ENCODE measurements at regions not wholly inside any gene's neighbourhood (a gene's known extent, or its start where the extent isn't known, plus 50 kb on each side); places are given as distances from the start of the nearest gene placed in this dataset.
"Not testable (repeated sequence)": the region's sequence is repeated elsewhere in the genome, so short reads cannot be mapped to it uniquely, and the experiment has no call there.

DNA sequence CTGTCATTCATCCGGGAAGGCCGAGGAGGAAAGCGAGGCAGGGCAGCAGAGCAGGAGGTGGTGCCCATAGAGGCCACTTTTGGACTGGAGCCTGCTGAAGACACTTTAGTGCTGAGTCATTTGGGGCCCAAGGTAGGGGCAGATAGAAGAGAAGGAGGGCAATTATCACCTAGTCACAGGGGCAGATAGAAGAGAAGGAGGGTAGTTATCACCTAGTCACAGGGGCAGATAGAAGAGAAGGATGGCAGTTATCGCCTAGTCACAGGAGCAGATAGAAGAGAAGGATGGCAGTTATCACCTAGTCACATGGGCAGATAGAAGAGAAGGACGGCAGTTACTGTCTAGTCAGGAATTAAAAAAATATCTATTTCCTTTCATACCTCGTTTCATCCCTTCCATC, 1372.6 kb downstream of the FOXD4L5 start:
- DNase-seq (ENCODE audit: low spot score), result not testable (repeated sequence)

DNA sequence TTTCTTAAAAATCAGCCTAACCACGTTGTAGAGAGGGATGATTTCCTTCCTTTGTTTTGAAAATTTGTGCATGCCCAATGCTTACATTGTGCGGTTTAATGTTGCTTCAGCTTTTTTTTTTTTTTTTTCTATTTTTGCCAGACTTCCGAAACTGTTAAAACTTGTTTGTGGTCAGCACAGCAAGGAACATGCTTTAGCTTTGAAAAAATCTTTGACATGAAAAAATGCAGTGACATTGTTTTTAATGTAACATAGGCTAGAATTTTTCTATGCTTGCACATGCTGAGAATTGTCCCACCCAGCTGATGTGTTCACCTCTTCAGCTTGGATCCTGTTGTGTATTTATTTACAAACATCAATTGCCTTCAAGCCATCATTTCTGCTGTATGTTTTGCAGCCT, 1375.9 kb downstream of the FOXD4L5 start:
- DNase-seq (ENCODE audit: low spot score), result not testable (repeated sequence)

- not testable (repeated sequence) for DNase-seq (ENCODE audit: low spot score)
Measured at GRCh38 chr9:63899637-63900190, 1385.3 kb downstream of the FOXD4L5 start.

DNA sequence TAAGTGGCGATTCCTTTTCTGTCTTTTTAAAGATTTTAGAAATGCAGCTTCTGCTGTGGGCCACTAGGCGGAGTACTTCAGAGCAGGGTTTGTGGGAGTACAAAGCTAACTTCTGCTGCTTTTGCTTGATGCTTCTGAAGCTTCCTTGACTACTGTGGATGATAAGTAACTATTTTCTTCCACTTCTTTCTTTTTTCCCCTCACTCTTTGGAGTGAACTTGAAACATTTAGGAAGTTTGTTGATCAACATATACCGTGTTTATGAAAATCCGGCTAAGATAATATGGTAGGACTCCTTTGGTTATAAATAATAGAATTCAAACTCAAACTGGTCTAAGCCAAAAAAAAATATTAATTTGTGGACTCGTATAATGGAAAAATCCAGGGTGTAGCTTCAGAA, 1403.6 kb downstream of the FOXD4L5 start:
- not testable (repeated sequence) for DNase-seq (ENCODE audit: low spot score)

- not testable (repeated sequence) for DNase-seq (ENCODE audit: low spot score)
Measured at GRCh38 chr9:63876380-63876779, 1408.6 kb downstream of the FOXD4L5 start.

DNA sequence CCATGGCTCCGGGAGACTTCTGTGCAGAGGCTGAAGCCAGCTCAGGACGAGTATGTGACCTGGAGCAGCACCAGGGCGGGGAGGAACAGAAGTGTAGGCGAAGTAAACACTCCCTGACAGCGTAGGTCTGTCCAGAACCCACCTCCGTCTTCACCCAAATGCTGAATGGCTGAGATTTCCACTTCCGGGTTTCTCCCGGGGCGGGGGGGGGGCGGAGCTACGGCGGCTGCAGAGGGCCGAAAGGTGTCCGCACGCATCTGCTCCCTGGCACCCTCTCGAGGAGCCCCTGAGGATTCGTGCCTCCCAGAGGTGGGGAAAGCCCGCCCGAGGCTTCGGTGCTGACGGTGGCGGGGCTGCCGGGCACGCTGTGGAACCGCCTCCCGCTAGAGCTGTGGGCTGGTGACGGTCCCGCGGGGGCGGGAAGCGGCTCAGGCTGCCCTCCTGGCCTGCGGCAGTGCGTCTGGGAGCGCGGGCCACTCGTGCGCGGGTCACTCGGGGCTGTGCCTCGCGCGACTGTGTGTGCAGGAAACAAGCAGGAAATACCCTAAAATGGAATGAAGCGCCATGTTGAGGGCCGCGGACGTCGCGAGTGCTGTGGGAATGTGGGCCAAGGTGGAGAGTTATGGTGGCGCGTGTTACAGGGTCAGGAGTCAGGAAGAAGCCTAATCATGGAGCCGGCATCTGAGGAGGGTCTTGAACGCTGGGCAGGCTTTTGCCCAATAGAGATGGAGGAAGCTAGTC, 1425.4 kb downstream of the FOXD4L5 start:
- no peak for DNase-seq (ENCODE audit: low spot score)

DNA sequence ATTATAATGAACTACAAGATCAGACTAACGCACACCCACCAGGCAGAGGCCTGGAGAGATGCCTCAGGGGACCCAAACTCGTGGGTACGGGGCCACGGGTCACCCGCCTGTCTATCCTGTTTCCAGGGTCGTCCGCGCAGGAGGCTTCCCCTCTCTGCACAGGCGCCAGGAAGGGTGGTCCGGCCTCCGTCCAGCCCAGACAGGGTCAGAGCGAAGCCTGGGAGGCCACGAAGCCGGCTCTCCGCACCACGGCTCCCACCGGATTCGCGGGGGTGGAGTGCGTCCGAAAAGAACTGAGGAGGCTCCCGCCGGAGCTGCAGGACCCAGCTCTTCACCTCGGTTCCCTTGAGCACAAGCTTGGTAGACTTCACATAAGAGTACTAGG, 1425.9 kb downstream of the FOXD4L5 start:
- DNase-seq (ENCODE audit: low spot score), result not testable (repeated sequence)

GRCh38 chr9:63853140-63853751, 1431.8 kb downstream of the FOXD4L5 start:
- not testable (repeated sequence) for DNase-seq (ENCODE audit: low spot score)

DNA sequence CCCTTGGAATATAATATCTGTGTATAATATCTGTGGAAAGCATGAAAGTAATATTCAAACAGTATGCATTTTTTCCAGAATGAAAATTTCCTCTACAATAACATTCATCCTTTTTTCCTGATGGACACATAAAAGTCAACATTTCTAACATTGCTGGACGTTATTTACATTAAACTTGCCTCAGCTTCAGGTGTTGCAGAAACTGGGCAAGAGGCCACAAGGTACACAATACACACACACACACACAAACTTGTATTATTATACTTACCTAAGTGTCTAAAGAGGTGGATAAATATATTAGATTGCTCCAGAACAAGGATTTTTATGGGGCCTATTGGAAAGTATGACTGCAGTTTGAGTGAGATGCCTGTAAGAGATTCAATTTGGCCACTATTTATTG, 1460.2 kb downstream of the FOXD4L5 start:
- not testable (repeated sequence) for DNase-seq (ENCODE audit: low spot score)

- not testable (repeated sequence) for DNase-seq (ENCODE audit: low spot score)
Measured at GRCh38 chr9:63823375-63824201, 1461.4 kb downstream of the FOXD4L5 start.

DNA sequence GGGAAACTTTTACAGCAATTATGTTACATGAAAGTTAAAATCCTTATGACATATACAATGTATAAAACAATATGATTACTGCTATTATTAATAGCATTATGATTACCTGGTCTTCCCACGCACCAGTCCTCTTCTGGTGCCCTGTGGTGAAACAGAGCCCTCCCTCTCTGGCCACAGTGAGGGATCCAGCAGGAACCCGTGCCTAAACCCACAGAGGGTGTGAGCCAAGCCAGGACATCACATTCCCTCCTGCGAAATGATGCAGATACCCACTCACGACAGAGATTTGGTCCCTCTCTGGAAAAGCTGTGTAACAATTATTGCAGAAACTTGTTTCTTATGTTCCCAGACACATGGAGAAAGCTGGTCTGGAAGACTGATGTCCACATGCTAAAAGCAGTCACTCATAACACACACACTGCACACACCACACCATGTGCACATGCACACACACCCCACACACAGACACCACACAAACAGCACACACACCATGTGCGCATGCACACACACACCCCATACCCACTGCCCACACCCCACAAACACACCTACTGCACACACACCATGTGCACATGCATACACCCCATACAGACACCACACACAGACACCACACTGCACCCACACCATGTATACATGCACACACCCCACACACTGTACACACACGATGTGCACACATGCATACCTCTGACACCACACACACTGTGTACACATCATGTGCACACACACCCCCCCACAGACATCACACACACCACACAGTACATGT, 1462.2 kb downstream of the FOXD4L5 start:
- DNase-seq (ENCODE audit: low spot score), result not testable (repeated sequence)

DNA sequence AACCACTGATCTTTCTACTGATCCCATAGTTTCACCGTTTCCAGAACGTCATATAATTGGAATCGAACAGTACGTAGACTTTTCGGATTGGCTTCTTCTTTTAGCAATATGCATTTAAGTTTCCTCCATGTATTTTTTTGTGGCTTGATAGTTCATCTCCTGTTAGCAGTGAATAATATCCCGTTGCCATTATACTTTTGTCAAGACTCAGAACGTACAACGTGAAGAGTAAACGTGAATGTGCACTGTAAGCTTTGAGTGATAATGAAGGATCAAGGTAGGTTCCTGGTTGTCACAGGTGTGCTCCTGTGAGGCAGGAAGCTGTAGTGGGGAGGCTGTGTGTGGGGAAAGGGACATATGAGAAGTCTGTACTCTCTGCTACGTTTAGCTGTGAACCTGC, 1463.7 kb downstream of the FOXD4L5 start:
- DNase-seq (ENCODE audit: low spot score), result not testable (repeated sequence)

GRCh38 chr9:63820882-63821281, 1464.1 kb downstream of the FOXD4L5 start:
- DNase-seq (ENCODE audit: low spot score), result not testable (repeated sequence)

GRCh38 chr9:63820383-63820782, 1464.6 kb downstream of the FOXD4L5 start:
- not testable (repeated sequence) for DNase-seq (ENCODE audit: low spot score)

- no peak for DNase-seq (ENCODE audit: low spot score)
Measured at GRCh38 chr9:63817622-63818518, 1467.1 kb downstream of the FOXD4L5 start.

DNA sequence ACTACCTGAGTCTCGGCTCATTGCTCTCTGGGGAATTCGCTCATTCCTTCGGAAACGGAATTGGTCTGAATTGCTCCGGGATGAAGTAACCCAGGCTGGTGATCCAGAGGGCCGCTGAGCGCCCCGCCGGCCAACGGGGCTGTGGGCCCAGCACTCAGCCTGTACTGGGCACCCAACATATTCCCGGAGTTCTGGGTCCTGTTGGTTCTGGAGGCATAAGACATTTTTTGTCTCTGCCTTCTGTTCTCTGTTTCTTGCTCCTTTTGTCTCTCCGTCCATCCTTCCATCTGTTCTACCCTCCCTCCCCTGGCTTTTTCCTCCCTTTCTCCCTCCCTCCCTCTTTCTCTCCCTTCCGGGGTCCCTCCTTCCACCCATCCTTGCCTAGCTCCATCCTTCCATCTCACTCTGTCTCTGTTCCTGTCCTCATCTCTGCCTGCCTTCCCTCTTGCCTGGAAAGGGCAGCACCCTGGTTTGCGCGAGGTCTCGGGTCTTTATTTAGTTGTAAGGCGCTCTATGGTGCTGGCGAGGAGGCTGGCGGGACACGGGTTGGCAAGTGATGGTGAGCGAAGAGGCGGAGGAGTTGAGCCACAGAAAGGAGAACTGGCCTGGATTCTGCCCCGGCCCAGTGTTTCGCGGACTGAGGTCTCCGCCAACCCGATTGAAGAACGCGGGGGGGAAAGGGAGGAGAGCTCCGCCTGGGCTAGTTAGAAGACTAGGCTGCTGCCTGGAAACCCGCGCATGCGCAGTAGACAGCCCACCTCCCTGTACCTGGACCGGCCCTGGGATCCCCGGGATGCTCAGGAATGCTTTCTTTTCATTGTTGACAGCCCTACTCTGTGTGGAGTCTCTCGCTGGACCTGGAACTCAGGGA, 1468.0 kb downstream of the FOXD4L5 start:
- DNase-seq (ENCODE audit: low spot score), result peak; percentile 88

DNA sequence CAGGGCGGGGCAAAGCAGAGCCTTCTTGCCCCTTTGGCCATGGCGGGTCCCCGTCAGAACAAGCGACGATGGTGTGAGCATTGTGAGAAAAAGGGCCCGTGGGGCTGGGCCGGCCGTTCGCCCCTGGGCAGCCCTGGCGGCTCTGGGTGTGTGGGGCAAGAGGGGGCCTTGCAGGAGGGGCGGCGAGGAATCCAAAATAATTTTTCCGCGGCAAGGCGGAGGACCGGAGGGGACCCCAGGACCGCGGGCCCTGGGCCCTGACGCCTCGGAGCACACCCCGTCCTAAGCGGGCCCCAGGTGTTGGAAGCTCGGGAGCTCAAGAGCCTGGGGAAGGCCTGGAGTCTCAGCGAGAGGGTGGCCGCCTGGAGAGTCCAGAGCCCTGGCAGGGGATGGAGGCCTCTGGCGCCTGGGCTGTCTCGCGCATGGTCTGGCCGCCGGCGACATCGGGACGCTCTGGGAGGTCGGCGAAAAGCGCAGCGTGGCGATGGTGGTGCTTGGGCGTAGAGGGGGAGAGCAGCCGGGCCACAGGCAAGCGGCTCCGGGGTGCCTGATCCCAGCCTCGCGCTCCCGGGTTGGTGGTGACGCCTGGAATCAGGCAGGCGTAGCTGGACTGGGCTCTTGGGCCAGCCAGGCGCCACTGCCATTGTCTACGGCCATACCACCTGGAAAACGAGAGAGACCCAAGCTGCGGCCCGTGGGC, 1469.9 kb downstream of the FOXD4L5 start:
- DNase-seq (ENCODE audit: low spot score), result not testable (repeated sequence)

DNA sequence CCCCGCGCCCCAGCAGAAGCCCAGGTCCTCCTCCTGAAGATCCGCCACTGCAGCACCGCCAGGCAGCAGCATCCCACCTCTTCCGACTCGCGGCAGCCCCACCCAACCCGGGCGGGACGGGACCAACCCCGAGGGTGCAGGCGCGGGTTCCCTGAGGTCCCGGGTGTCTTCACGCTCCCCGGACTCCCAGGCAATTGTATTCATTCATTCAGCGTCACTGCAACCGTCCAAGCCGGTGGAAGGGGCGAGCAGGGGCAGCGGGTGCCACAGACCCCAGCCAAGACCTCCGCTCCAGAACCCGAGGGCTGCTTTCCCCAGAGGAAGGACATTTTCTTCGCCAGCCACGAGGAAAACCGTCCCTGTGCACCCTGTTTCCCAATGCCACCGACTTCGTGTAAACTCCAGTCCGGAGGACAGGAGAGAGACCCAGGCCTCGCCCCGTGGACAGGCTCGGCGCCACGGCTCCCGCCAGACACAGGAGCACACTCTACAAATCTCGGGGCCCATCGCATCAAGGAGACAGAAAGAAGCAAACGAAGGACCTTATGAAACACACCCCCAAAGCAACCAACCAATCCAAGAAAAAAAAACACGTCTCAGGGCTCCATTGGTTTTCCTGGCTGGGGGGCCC, 1471.5 kb downstream of the FOXD4L5 start:
- DNase-seq (ENCODE audit: low spot score), result not testable (repeated sequence)

Data from AG08396 (cell line).